Sigmoid colon (tissue), 6 donors: ENCODE measurements at regions not wholly inside any gene's neighbourhood (a gene's known extent, or its start where the extent isn't known, plus 50 kb on each side); places are given as distances from the start of the nearest gene placed in this dataset.

ENCODE experiments used
- DNase-seq: peaks from one replicate; pipeline ENCODE4 v3.0.0-alpha.2; 2019
- H3K27ac ChIP-seq, 4 donors: fragments of 200-600 bp; sonication (generic); one replicate each; pipeline ENCODE4 v1.5.1; 2016 to 2019; ENCODE audit warnings: mild to moderate bottlenecking in 1 of 4
- H3K27me3 ChIP-seq, 3 donors: fragments of 200-600 bp; sonication (generic); one replicate each; pipeline ENCODE4 v1.5.1; 2019; ENCODE audit warnings: mild to moderate bottlenecking in 1 of 3
- H3K36me3 ChIP-seq, 4 donors: fragments of 200-600 bp; sonication (generic); one replicate each; pipeline ENCODE4 v1.5.1; 2016 to 2019
- H3K4me1 ChIP-seq, 4 donors: fragments of 200-600 bp; sonication (generic); one replicate each; pipeline ENCODE4 v1.5.1; 2017 to 2019
- H3K4me3 ChIP-seq, 4 donors: fragments of 200-600 bp; sonication (generic); one replicate each; pipeline ENCODE4 v1.5.1; 2017 to 2019; ENCODE audit warnings: mild to moderate bottlenecking in 2 of 4, moderate library complexity in 1 of 4
- H3K9me3 ChIP-seq, 4 donors: fragments of 200-600 bp in 3 of 4; sonication (generic) in 3 of 4; one replicate each; pipeline versions ENCODE4 v1.5.1 to v1.6.1; 2013 to 2019
- CTCF ChIP-seq, 4 experiments: fragments of 450-650 bp in 3 of 4; fragments of 200-600 bp in 1 of 4; IDR thresholded peaks; one replicate each; pipeline ENCODE4 v1.5.1; 2016 to 2019; ENCODE audit warnings: antibody characterized with exemption in 4 of 4, mild to moderate bottlenecking in 3 of 4, moderate library complexity in 2 of 4
- EP300 ChIP-seq, 4 donors: sonication (generic); formaldehyde crosslinking; IDR thresholded peaks; one replicate each; pipeline ENCODE4 v1.6.1; 2017; ENCODE audit warnings: antibody characterized with exemption in 4 of 4
- POLR2A ChIP-seq, 2 donors: fragments of 450-650 bp; IDR thresholded peaks; one replicate each; pipeline ENCODE4 v1.6.1; 2016; ENCODE audit warnings: antibody characterized with exemption in 2 of 2, mild to moderate bottlenecking in 2 of 2, moderate library complexity in 2 of 2
- POLR2AphosphoS5 ChIP-seq, 4 donors: sonication (generic); formaldehyde crosslinking; IDR thresholded peaks; one replicate each; pipeline ENCODE4 v1.6.1; 2017; ENCODE audit warnings: antibody characterized with exemption in 4 of 4
- WGBS, 2 donors: extraction: QIAGEN DNeasy Blood & Tissue Kit; methylation state at CpG; one replicate each; pipeline ENCODE4 v1.1.7; 2013; 5-methylcytosine and 5-hydroxymethylcytosine counted together
- intact Hi-C: fragments of 100-400 bp; cut with DNase I; formaldehyde crosslinking; loops from one replicate; pipeline ENCODE4 v1.15.1; 2023
- donor health status: healthy with polysubstance abuse.
- donor health status: healthy.

- no peak for DNase-seq
- intact Hi-C loops, result no loop called here
- no peaks in the 10 kb centered on the region for H3K36me3 ChIP-seq
- H3K9me3 ChIP-seq, result no peaks in the 10 kb centered on the region
- 79 to 81% methylated on average over 6 of the region's 6 CpGs for WGBS, 2 donors
- H3K27ac ChIP-seq, result no peak overlapping the region
- H3K4me3 ChIP-seq, result no peak overlapping the region
- H3K4me1 ChIP-seq, result no peaks in the 10 kb centered on the region
- no peaks in the 10 kb centered on the region for H3K27me3 ChIP-seq
- TF ChIP-seq POLR2A (IDR thresholded peaks at IDR 0.05) (no peak), CTCF (IDR thresholded peaks at IDR 0.05) (no peak), POLR2AphosphoS5 (IDR thresholded peaks at IDR 0.05) (no peak), EP300 (IDR thresholded peaks at IDR 0.05) (no peak)
Measured at GRCh38 chr3:31075876-31076275, 181.4 kb upstream of the GADL1 start.

GRCh38 chr3:31077021-31077601 lies 182.7 kb upstream of the GADL1 start:
- DNase-seq, result no peak
- intact Hi-C loops, result no loop called here

GRCh38 chr3:31077826-31078225 lies 183.4 kb upstream of the GADL1 start:
- H3K4me3 ChIP-seq, result no peak overlapping the region
- TF ChIP-seq CTCF (IDR thresholded peaks at IDR 0.05) (no peak), EP300 (IDR thresholded peaks at IDR 0.05) (no peak), POLR2A (IDR thresholded peaks at IDR 0.05) (no peak), POLR2AphosphoS5 (IDR thresholded peaks at IDR 0.05) (no peak)
- H3K27ac ChIP-seq, result no peak overlapping the region
- H3K9me3 ChIP-seq, result no peaks in the 10 kb centered on the region
- no peaks in the 10 kb centered on the region for H3K36me3 ChIP-seq
- DNase-seq, result no peak
- WGBS, 2 donors, result 88 to 93% methylated on average over 1 of the region's 1 CpG
- H3K27me3 ChIP-seq, result no peaks in the 10 kb centered on the region
- intact Hi-C loops, result no loop called here
- H3K4me1 ChIP-seq, result no peaks in the 10 kb centered on the region

More at GRCh38 chr3:31077021-31077601, 182.7 kb upstream of the GADL1 start:
- no peaks in the 10 kb centered on the region for H3K36me3 ChIP-seq
- H3K9me3 ChIP-seq, result no peaks in the 10 kb centered on the region
- H3K27ac ChIP-seq, result no peak overlapping the region
- H3K27me3 ChIP-seq, result no peaks in the 10 kb centered on the region
- WGBS, 2 donors, result 58 to 77% methylated on average over 3 of the region's 3 CpGs
- H3K4me1 ChIP-seq, result no peaks in the 10 kb centered on the region
- no peak overlapping the region for H3K4me3 ChIP-seq
- no peak for TF ChIP-seq EP300 (IDR thresholded peaks at IDR 0.05)
- TF ChIP-seq CTCF (IDR thresholded peaks at IDR 0.05), result no peak
- no peak for TF ChIP-seq POLR2A (IDR thresholded peaks at IDR 0.05)
- TF ChIP-seq POLR2AphosphoS5 (IDR thresholded peaks at IDR 0.05), result no peak

- intact Hi-C loops, result no loop called here
- Histone ChIP-seq H3K9me3 (no peaks in the 10 kb centered on the region), H3K4me3 (no peak overlapping the region), H3K27me3 (no peaks in the 10 kb centered on the region), H3K4me1 (no peaks in the 10 kb centered on the region), H3K27ac (no peak overlapping the region), H3K36me3 (no peaks in the 10 kb centered on the region)
- no peak for DNase-seq
- no peak for TF ChIP-seq CTCF (IDR thresholded peaks at IDR 0.05)
- TF ChIP-seq POLR2AphosphoS5 (IDR thresholded peaks at IDR 0.05), result no peak
- no peak for TF ChIP-seq POLR2A (IDR thresholded peaks at IDR 0.05)
- no peak for TF ChIP-seq EP300 (IDR thresholded peaks at IDR 0.05)
- WGBS, 2 donors, result 81 to 85% methylated on average over 4 of the region's 4 CpGs
Measured at GRCh38 chr3:31079689-31080088, 185.2 kb upstream of the GADL1 start.
